ENCODE measurements at regions not wholly inside any gene's neighbourhood (a gene's known extent, or its start where the extent isn't known, plus 50 kb on each side); places are given as distances from the start of the nearest gene placed in this dataset.

GRCh38 chr13:57045826-57046546, 94.7 kb upstream of the PRR20A start:
- TF ChIP-seq POLR2A (IDR thresholded peaks at IDR 0.05): no peak
- WGBS, 4 donors: 35 to 43% (median 39%) methylated on average over 5 of the region's 5 CpGs
- peak overlapping the region in 1 of 4 donors; percentile 15 for H3K4me3 ChIP-seq
- H3K4me1 ChIP-seq (replicated peaks in 1 of 2): no peaks in the 10 kb centered on the region
- no peaks in the 10 kb centered on the region for H3K36me3 ChIP-seq (replicated peaks in 1 of 2)
- H3K9me3 ChIP-seq (replicated peaks in 1 of 3): no peaks in the 10 kb centered on the region
- H3K27me3 ChIP-seq: no peaks in the 10 kb centered on the region
- H3K27ac ChIP-seq: no peak overlapping the region
- intact Hi-C loops (cut with DNase I): no loop called here
- no peak for DNase-seq

- intact Hi-C loops (cut with DNase I): no loop called here
- no peak for TF ChIP-seq CTCF (IDR thresholded peaks at IDR 0.05)
- TF ChIP-seq POLR2A (IDR thresholded peaks at IDR 0.05): no peak
- Histone ChIP-seq H3K4me1 (replicated peaks in 1 of 2) (no peaks in the 10 kb centered on the region), H3K27ac (no peak overlapping the region), H3K4me3 (no peak overlapping the region), H3K27me3 (no peaks in the 10 kb centered on the region), H3K36me3 (replicated peaks in 1 of 2) (no peaks in the 10 kb centered on the region), H3K9me3 (replicated peaks in 1 of 3) (no peaks in the 10 kb centered on the region)
- WGBS, 4 donors: 41 to 64% (median 53%) methylated on average over 5 of the region's 5 CpGs
- no peak for DNase-seq
These were observed 84.0 kb upstream of the PRR20A start for GRCh38 chr13:57056601-57057180.

- H3K4me1 ChIP-seq (replicated peaks in 1 of 2): no peaks in the 10 kb centered on the region
- no peak overlapping the region for H3K4me3 ChIP-seq
- intact Hi-C loops (cut with DNase I): no loop called here
- H3K36me3 ChIP-seq (replicated peaks in 1 of 2): no peaks in the 10 kb centered on the region
- no peaks in the 10 kb centered on the region for H3K27me3 ChIP-seq
- H3K9me3 ChIP-seq (replicated peaks in 1 of 3): no peaks in the 10 kb centered on the region
- WGBS, 4 donors: 56 to 63% (median 61%) methylated on average over 5 of the region's 5 CpGs
- no peak for DNase-seq
- H3K27ac ChIP-seq: no peak overlapping the region
- no peak for TF ChIP-seq CTCF (IDR thresholded peaks at IDR 0.05)
- TF ChIP-seq POLR2A (IDR thresholded peaks at IDR 0.05): no peak
These were observed 77.7 kb upstream of the PRR20A start for GRCh38 chr13:57063007-57063406.

- H3K27ac ChIP-seq: no peak overlapping the region
- H3K36me3 ChIP-seq (replicated peaks in 1 of 2): no peaks in the 10 kb centered on the region
- no peaks in the 10 kb centered on the region for H3K27me3 ChIP-seq
- no peak for DNase-seq
- intact Hi-C loops (cut with DNase I): no loop called here
- no peak for TF ChIP-seq CTCF (IDR thresholded peaks at IDR 0.05)
- no peak for TF ChIP-seq POLR2A (IDR thresholded peaks at IDR 0.05)
- 64 to 78% (median 73%) methylated on average over 2 of the region's 2 CpGs for WGBS, 4 donors
- H3K4me3 ChIP-seq: no peak overlapping the region
- no peaks in the 10 kb centered on the region for H3K9me3 ChIP-seq (replicated peaks in 1 of 3)
- H3K4me1 ChIP-seq (replicated peaks in 1 of 2): no peaks in the 10 kb centered on the region
These were observed 66.7 kb upstream of the PRR20A start for GRCh38 chr13:57073983-57074382.

GRCh38 chr13:57075588-57075987, 65.1 kb upstream of the PRR20A start:
- H3K4me1 ChIP-seq (replicated peaks in 1 of 2): no peaks in the 10 kb centered on the region
- DNase-seq: no peak
- no peak overlapping the region for H3K27ac ChIP-seq
- H3K4me3 ChIP-seq: no peak overlapping the region
- no peaks in the 10 kb centered on the region for H3K27me3 ChIP-seq
- no peak for TF ChIP-seq POLR2A (IDR thresholded peaks at IDR 0.05)
- no peak for TF ChIP-seq CTCF (IDR thresholded peaks at IDR 0.05)
- WGBS, 4 donors: 83 to 86% (median 85%) methylated on average over 2 of the region's 2 CpGs
- H3K9me3 ChIP-seq (replicated peaks in 1 of 3): no peaks in the 10 kb centered on the region
- no peaks in the 10 kb centered on the region for H3K36me3 ChIP-seq (replicated peaks in 1 of 2)
- intact Hi-C loops (cut with DNase I): no loop called here
